Gastrocnemius medialis (tissue), 4 donors: ENCODE measurements at regions not wholly inside any gene's neighbourhood (a gene's known extent, or its start where the extent isn't known, plus 50 kb on each side); places are given as distances from the start of the nearest gene placed in this dataset.

Experiments
- ATAC-seq, 2 donors: fragments of 150-250 bp; one replicate each; pipeline ENCODE4 v1.9.1; 2016
- DNase-seq, 2 donors: peaks; one replicate each; pipeline ENCODE4 v3.0.0-alpha.2; 2019
- H3K27ac ChIP-seq, 4 donors: fragments of 200-600 bp; sonication (generic); 1 replicate in 1 of 4; 2 replicates in 3 of 4; pipeline ENCODE4 v1.5.1; 2016 to 2018; ENCODE audit warnings: mild to moderate bottlenecking in 2 of 4, moderate library complexity in 1 of 4
- H3K27me3 ChIP-seq, 3 donors: fragments of 200-600 bp; sonication (generic) in 2 of 3; 1 replicate in 1 of 3; 2 replicates in 2 of 3; pipeline versions ENCODE4 v1.5.1 to v1.6.0; 2016 to 2019; ENCODE audit warnings: mild to moderate bottlenecking in 1 of 3, moderate library complexity in 1 of 3
- H3K36me3 ChIP-seq, 2 donors: fragments of 200-600 bp; sonication (generic) in 1 of 2; one replicate each; pipeline ENCODE4 v1.5.1; 2017 to 2018
- H3K4me1 ChIP-seq, 2 donors: fragments of 200-600 bp; sonication (generic) in 1 of 2; one replicate each; pipeline ENCODE4 v1.5.1; 2016 to 2017; ENCODE audit warnings: mild to moderate bottlenecking in 2 of 2
- H3K4me3 ChIP-seq, 4 donors: fragments of 200-600 bp; sonication (generic) in 3 of 4; 1 replicate in 1 of 4; 2 replicates in 3 of 4; pipeline ENCODE4 v1.5.1; 2016 to 2019; ENCODE audit warnings: mild to moderate bottlenecking in 2 of 4
- H3K9me3 ChIP-seq, 3 donors: fragments of 200-600 bp; sonication (generic) in 2 of 3; 1 replicate in 1 of 3; 2 replicates in 2 of 3; pipeline ENCODE4 v1.5.1; 2016 to 2019
- POLR2A ChIP-seq, 2 donors: fragments of 450-650 bp; IDR thresholded peaks; one replicate each; pipeline ENCODE4 v1.6.1; 2017; ENCODE audit warnings: antibody characterized with exemption in 2 of 2, mild to moderate bottlenecking in 2 of 2, moderate library complexity in 2 of 2
- in situ Hi-C, 4 donors: fragments of 200-750 bp; cut with MboI; loops; one replicate each; pipeline versions ENCODE4 v1.15.0 to v1.8.0; 2017; ENCODE audit warnings: low sequenced_read_pairs in 4 of 4
- intact Hi-C: fragments of 100-400 bp; cut with DNase I; formaldehyde crosslinking; loops from one replicate; pipeline ENCODE4 v1.15.1; 2023; ENCODE audit warnings: low total_unique reads
- TF ChIP-seq, protein P1 (sequence below), 5 experiments: fragments of 450-650 bp in 3 of 5; fragments of 200-600 bp in 2 of 5; sonication (generic) in 2 of 5; IDR thresholded peaks in 4 of 5; conservative IDR thresholded peaks in 1 of 5; 1 replicate in 4 of 5; 2 replicates in 1 of 5; pipeline ENCODE4 v1.5.1; 2016 to 2019; ENCODE audit warnings: antibody characterized with exemption in 5 of 5, mild to moderate bottlenecking in 3 of 5, moderate library complexity in 3 of 5

DNA sequence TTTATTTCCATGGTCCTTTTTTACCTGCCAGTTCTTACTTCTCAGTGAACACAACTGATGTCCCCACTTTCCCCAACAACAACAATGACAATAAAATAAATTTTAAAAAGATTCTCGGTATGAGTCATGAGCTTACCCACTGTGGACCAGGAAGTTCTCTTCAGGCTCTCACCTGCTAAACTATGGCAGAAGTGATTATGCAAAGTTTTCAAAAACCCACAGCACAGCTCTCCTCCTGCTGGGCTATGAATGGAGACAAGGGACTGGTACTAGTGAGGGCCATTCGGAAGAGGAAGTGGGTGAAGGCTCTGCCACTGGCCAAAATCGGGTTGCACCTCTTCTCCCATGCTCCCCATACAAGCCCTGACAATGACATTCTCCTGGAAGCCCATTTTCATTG lies 429.4 kb downstream of the PIK3R1 start:
- no peak for ATAC-seq
- no peak overlapping the region for H3K4me3 ChIP-seq
- no peak for TF ChIP-seq POLR2A (IDR thresholded peaks at IDR 0.05)
- TF ChIP-seq, protein P1, sequence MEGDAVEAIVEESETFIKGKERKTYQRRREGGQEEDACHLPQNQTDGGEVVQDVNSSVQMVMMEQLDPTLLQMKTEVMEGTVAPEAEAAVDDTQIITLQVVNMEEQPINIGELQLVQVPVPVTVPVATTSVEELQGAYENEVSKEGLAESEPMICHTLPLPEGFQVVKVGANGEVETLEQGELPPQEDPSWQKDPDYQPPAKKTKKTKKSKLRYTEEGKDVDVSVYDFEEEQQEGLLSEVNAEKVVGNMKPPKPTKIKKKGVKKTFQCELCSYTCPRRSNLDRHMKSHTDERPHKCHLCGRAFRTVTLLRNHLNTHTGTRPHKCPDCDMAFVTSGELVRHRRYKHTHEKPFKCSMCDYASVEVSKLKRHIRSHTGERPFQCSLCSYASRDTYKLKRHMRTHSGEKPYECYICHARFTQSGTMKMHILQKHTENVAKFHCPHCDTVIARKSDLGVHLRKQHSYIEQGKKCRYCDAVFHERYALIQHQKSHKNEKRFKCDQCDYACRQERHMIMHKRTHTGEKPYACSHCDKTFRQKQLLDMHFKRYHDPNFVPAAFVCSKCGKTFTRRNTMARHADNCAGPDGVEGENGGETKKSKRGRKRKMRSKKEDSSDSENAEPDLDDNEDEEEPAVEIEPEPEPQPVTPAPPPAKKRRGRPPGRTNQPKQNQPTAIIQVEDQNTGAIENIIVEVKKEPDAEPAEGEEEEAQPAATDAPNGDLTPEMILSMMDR (IDR thresholded peaks at IDR 0.05 in 4 of 5, conservative IDR thresholded peaks at IDR 0.05 in 1 of 5), result no peak
- intact Hi-C loops, result no loop called here
- H3K9me3 ChIP-seq, result no peaks in the 10 kb centered on the region
- no peak for DNase-seq
- peaks cover 5 to 7% of the 10 kb centered on the region in 2 donors for H3K4me1 ChIP-seq
- no peaks in the 10 kb centered on the region for H3K36me3 ChIP-seq
- in situ Hi-C loops, result no loop called here
- H3K27ac ChIP-seq, result no peak overlapping the region
- H3K27me3 ChIP-seq, result no peaks in the 10 kb centered on the region

DNA sequence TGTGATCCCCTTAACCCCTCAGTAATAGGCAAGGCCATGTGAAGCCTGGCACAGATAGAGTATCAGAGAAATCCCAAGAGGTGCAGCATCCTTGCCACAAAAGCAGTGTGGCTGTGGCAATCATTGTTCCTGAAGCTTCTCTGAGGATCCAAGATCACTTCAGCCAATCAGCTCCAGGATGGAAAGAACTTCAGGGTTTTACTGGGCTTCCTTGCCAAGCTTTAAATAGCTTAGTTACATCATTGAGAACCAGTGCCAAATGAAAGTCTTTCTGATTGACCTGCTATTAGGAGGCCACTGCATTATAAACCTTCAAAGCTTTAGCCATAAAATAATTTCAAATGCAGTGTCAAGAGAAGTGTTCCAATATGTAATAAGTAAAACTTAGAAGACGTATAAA lies 430.6 kb downstream of the PIK3R1 start:
- ATAC-seq, result no peak

DNA sequence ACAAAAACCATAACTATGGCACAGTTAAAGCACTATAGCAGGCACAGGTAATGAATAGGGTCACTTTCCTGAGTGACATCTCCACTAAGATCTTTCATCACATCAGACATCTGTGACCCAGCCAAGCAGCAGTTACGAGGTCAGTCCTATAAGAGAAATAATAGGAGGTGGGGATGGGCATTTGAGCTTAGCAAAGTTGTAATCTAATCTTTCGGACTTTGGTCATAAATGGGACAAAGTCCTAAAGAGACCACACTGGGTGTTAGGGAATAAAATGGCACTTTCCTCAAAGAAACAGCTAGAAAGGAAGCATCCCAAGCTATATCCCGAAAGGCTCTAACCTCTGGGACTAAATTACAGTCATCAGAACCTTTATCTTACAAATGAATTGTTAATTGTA lies 432.2 kb downstream of the PIK3R1 start:
- H3K9me3 ChIP-seq, result no peaks in the 10 kb centered on the region
- intact Hi-C loops, result no loop called here
- H3K27ac ChIP-seq, result no peak overlapping the region
- DNase-seq (no peak), ATAC-seq (no peak)
- peaks cover 9 to 16% of the 10 kb centered on the region in 2 donors for H3K4me1 ChIP-seq
- in situ Hi-C loops, result no loop called here
- H3K36me3 ChIP-seq, result no peaks in the 10 kb centered on the region
- no peaks in the 10 kb centered on the region for H3K27me3 ChIP-seq
- no peak for TF ChIP-seq POLR2A (IDR thresholded peaks at IDR 0.05)
- TF ChIP-seq, protein P1 (IDR thresholded peaks at IDR 0.05 in 4 of 5, conservative IDR thresholded peaks at IDR 0.05 in 1 of 5), result no peak
- no peak overlapping the region for H3K4me3 ChIP-seq

More for the DNA sequence above, 430.6 kb downstream of the PIK3R1 start:
- no peak for DNase-seq
- H3K27me3 ChIP-seq, result no peaks in the 10 kb centered on the region
- no peaks in the 10 kb centered on the region for H3K9me3 ChIP-seq
- no peak overlapping the region for H3K27ac ChIP-seq
- H3K36me3 ChIP-seq, result no peaks in the 10 kb centered on the region
- in situ Hi-C loops (no loop called here), intact Hi-C loops (no loop called here)
- H3K4me1 ChIP-seq, result peaks cover 5 to 7% of the 10 kb centered on the region in 2 donors
- TF ChIP-seq, protein P1 (IDR thresholded peaks at IDR 0.05 in 4 of 5, conservative IDR thresholded peaks at IDR 0.05 in 1 of 5), result no peak
- TF ChIP-seq POLR2A (IDR thresholded peaks at IDR 0.05), result no peak
- no peak overlapping the region for H3K4me3 ChIP-seq

DNA sequence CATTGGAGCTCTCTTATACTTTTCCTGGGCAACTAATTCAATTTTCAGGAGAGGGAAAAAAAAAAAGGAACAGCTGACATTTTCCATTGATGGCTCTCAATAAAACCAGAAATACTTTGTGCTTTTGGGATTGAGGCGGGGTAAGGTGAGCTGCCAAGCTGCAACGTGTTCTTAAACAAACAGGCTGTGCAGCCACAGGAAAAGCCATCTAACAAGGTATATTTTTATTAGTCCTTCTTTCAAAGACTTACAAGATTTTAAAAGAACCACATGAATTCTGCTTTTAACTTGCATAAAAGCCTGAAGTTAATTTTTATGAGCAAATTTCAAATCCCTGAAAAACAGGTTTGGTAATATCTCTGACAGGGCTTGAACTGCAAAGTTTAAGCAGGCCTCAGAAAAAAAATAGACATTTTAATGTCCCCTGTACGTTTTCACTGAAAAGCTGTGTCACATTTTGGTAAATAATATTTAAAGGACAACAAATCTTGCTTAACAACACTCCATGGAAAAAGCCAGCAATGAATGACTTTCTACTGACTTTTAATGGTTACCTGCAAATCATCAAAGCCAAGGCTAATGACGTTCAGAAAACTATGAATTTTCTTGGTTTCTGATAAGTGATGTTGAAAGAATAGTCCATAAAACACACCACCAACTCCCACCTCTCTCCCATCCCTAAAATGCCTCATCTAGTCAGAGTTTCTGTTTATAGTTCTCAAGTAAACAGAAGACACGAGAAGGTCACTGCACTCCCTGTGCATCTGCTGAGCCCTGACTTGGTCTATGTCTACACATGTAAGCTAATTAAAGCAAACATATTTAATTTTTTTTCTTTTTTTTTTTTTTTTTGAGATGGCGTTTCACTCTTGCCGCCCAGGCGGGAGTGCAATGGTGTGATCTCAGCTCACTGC lies 433.6 kb downstream of the PIK3R1 start:
- Histone ChIP-seq H3K27me3 (no peaks in the 10 kb centered on the region), H3K4me1 (peaks cover 18 to 23% of the 10 kb centered on the region in 2 donors), H3K36me3 (no peaks in the 10 kb centered on the region), H3K27ac (no peak overlapping the region), H3K4me3 (no peak overlapping the region), H3K9me3 (no peaks in the 10 kb centered on the region)
- intact Hi-C loops (no loop called here), in situ Hi-C loops (no loop called here)
- DNase-seq, result no peak
- TF ChIP-seq POLR2A (IDR thresholded peaks at IDR 0.05), result no peak
- TF ChIP-seq, protein P1 (IDR thresholded peaks at IDR 0.05 in 4 of 5, conservative IDR thresholded peaks at IDR 0.05 in 1 of 5), result no peak
- ATAC-seq, result no peak
